Epidermal melanocyte (primary cell): ENCODE measurements at regions not wholly inside any gene's neighbourhood (a gene's known extent, or its start where the extent isn't known, plus 50 kb on each side); places are given as distances from the start of the nearest gene placed in this dataset.
"Not testable (repeated sequence)": the region's sequence is repeated elsewhere in the genome, so short reads cannot be mapped to it uniquely, and the experiment has no call there.

Source experiments
- DNase-seq: peaks from one replicate; pipeline ENCODE4 v3.0.0; 2011; ENCODE audit warnings: low spot score; ENCODE audit not compliant: insufficient read length

GRCh38 chr18:30454920-30455319 lies 587.6 kb downstream of the DSC3 start:
- DNase-seq: no peak

DNA sequence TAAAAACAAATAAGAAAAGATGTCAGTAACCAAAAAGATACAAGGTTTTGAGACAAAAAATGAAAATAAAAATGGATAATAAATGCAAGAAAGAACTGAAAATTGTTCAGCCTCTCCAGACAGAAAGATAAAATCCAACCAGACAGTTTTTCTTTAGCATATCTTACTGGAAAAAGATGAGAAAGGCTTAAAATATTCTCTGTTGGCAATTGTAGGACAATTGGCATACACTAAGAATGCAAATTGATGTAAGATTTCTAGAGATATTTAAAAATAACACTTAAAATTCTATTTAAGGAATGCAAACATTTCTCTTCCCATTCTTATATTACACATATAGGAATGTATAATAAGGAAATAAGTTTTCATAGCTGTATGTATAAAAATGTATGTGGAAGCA lies 590.6 kb downstream of the DSC3 start:
- no peak for DNase-seq

DNA sequence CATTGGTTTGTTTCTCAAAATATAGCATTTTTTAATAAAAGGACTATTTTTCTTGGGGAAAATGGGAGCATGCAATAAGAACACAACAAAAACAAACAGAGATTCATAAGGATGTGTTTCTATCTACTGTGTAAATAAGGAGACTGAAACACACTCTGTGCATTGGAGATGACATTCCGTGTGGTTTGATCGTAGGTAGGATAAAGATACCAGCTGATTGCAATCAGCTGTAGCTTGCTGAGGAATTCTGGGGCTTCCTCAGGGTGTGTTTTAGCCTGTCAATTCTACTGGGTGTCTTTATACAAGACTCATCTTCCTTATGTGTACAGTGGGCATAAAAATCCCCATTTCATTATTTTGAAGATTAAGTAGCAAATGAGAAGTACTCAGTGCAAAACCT lies 591.6 kb downstream of the DSC3 start:
- DNase-seq: no peak

- DNase-seq: no peak
These were observed 595.9 kb downstream of the DSC3 start for GRCh38 chr18:30446605-30447004.

DNA sequence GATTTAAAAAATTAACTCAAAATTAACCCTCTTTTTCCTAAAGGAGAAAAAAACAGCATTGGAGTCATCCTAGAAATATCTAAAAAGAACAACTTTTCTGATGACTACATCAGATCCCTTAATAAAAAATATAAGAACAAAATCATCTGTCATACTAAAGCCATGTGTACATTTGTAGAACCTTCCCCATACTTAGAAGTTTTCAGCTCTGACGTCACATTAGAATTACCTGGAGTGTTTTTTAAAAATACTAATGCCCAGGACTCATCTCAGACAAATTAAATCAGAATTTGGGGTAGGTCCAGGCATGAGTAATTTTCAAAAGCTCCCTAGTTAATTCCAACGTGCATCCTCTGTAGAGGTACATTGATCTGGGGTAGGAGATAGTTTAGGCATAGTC lies 598.0 kb downstream of the DSC3 start:
- no peak for DNase-seq

GRCh38 chr18:30440351-30440750 lies 602.2 kb downstream of the DSC3 start:
- DNase-seq: no peak

GRCh38 chr18:30439174-30439573 lies 603.4 kb downstream of the DSC3 start:
- DNase-seq: no peak

GRCh38 chr18:30432349-30432748 lies 610.2 kb downstream of the DSC3 start:
- DNase-seq: no peak

GRCh38 chr18:30419399-30419798 lies 623.1 kb downstream of the DSC3 start:
- DNase-seq: not testable (repeated sequence)

DNA sequence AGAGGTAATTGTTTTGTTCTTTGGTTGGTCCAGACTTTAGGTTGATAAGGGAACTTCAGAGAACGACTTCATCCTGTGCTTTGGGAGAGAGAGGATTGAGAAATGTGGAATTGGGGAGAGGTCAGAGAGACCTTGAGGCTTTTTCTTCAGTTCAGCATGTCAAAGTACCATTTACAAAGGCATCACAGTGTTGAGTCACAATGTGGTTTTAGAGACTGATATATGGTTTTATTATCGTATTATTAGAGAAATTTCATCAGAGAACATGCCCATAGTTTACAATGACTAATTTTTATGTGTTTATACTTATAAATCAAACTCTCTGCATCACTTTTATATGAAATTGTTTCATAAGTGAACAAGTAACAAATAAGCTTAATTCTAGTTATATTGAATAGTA lies 626.6 kb downstream of the DSC3 start:
- DNase-seq: no peak

- DNase-seq: no peak
These were observed 633.4 kb downstream of the DSC3 start for GRCh38 chr18:30409120-30409519.

GRCh38 chr18:30406728-30407127 lies 635.8 kb downstream of the DSC3 start:
- DNase-seq: no peak

- no peak for DNase-seq
These were observed 637.5 kb downstream of the DSC3 start for GRCh38 chr18:30405038-30405437.

DNA sequence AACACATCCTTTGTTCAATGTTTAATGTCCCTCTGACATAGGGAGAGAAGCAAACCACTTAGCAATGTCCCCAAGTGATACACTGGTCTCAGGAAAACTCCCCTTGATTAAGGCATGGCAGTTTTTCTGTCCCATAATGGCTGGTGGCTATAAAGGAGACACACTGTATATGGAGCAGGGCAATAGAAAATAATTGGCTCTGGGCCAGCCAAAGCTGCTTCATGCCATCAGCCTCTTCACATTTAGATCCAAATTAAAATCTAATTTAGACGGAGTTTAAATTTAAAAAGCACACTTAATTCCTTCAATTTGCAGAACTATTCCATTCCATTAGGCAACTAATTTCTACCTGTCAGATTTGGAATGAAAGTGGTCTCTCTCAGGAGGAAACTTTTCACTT lies 638.1 kb downstream of the DSC3 start:
- DNase-seq: no peak

- DNase-seq: no peak
These were observed 639.3 kb downstream of the DSC3 start for GRCh38 chr18:30403278-30403677.

DNA sequence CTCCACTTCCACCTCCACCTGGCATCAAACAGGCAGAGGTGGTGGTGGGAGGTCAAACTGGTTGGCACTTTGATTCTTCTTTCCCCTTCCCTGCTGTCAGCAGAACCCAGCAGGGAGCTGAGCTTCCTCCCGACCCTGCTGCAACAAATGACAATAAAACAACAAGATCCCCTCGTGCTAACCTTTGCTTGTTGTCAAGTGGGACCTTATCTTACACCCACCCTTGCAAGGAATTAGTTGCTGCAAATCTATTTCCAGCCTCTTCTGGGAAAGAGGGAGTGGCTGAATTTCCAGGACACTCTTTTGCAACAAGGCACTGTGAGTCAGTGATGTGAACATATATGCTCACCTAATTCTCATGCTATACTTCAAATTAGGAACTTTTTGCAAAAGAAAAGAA lies 655.1 kb downstream of the DSC3 start:
- DNase-seq: no peak

DNA sequence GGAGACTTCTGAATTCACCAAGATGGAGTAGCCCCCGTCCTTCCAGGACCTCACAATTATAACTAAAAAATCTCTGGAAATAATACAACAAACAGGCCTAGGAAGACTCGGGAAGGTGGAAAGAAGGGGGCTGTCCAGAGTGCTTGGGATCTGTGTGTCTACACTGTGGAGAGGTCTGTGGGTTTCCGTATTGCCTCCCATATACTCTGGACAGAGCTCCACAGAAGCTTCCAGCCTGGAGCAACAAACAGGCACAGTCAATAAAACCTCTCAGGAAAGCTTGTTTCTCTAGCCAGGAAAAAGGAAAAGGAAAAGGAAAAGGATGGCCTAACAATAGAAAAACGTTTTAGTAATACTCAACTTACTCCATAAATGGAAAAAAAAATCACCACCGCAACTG lies 655.9 kb downstream of the DSC3 start:
- no peak for DNase-seq

- no peak for DNase-seq
These were observed 656.9 kb downstream of the DSC3 start for GRCh38 chr18:30385684-30386083.

- no peak for DNase-seq
These were observed 660.7 kb downstream of the DSC3 start for GRCh38 chr18:30381826-30382225.

DNA sequence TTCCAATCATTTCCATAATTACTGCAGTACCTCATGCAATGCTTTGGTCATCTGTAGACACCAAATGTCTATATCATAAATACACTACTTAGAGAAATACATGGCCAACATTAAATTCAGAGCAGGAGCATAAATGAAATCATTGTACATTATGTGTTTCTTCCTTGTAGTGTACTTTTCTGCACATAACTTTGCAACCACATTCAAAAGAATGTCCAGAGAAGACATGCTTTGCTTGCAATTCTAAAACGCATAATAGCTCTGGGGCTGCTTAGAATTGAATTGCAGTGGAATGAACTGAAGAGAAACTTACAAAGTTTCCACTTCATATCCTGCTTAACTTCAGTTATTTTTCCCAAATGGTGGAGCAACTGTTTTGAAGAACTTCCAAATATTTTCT lies 664.4 kb downstream of the DSC3 start:
- DNase-seq: no peak

DNA sequence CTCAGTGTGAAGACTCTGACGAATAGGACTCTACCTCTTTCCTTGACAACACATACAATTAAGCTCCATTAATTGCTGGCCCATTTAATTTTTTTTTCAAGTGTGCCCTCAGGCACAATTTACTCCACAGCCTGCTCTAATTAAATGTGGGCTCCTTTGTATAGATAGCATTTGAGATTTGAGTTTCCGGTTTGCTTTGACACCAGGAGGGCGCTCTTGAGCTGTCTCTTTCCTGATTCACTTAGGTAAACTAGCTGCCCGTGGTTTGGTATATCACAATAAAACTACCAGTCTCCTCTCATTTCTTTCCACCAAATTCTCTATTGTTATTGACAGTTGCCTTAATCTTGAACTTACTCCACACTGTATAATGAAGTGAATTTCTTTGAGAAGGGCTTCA lies 666.0 kb downstream of the DSC3 start:
- no peak for DNase-seq

GRCh38 chr18:30361864-30362540 lies 680.5 kb downstream of the DSC3 start:
- DNase-seq: no peak

GRCh38 chr18:30359521-30359920 lies 683.0 kb downstream of the DSC3 start:
- DNase-seq: no peak

DNA sequence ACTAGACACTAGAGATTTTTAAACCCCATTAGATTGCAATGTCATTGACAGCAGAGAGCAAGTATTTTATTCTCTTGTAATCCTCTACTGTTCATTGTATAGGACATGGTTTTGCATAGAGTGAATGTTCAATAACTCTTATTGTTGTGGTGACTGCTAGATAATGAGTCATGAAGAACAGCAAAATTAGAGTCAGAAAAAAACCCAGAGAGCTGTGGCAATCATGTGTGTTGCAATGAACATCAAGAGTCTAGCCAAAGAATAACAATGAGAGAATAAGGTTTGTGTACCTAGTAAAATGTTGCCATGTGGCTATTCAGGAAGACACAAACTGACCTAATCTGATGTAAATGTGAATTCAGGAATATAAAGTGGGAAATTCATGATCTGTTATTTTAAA lies 684.0 kb downstream of the DSC3 start:
- no peak for DNase-seq
